T-helper 1 cell (primary cell): ENCODE measurements at regions not wholly inside any gene's neighbourhood (a gene's known extent, or its start where the extent isn't known, plus 50 kb on each side); places are given as distances from the start of the nearest gene placed in this dataset.

Experiments used
- DNase-seq, 5 donors: peaks; one replicate each; pipeline ENCODE4 v3.0.0-alpha.2; 2012 to 2020

GRCh38 chr3:74506246-74506645 lies 108.2 kb downstream of the CNTN3 start:
- DNase-seq: no peak

GRCh38 chr3:74501007-74501406 lies 113.5 kb downstream of the CNTN3 start:
- DNase-seq: no peak

GRCh38 chr3:74500257-74500656 lies 114.2 kb downstream of the CNTN3 start:
- no peak for DNase-seq

- no peak for DNase-seq
Measured at GRCh38 chr3:74491874-74492273, 122.6 kb downstream of the CNTN3 start.

DNA sequence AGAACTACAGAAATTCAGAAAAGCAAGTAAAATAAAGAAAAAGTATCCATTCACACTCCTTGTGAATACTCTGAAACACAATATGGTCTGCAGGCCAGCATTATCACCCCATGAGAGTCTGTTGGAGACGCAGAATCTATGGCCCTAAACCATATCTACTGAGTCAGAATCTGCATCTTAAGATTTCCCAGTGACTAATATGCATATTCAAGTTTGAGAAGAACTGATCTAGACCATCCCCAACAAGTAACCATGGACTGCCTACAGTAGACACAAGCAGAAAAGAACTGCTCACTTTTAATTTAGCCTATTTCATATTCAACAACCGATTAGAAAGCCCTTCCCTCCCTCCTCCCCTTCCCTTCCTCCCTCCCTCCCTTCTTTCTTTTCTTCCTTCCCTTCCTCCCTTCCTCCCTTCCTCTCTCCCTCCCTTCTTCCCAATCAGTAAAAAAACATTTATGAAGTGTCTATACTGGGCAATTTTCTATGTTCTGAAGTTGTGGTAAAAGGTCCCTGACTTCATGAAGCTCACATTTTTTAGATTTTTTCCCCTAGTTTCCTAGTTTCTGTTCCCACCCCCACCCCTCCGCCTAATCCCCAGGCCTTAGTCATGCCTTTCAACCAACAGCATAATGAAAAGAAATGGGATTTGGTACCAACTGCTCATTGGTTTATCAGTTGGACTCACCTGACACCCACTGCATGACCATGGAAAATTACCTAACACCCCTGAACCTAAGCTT lies 125.2 kb downstream of the CNTN3 start:
- DNase-seq: no peak

- DNase-seq: no peak
Measured at GRCh38 chr3:74479915-74480314, 134.5 kb downstream of the CNTN3 start.

DNA sequence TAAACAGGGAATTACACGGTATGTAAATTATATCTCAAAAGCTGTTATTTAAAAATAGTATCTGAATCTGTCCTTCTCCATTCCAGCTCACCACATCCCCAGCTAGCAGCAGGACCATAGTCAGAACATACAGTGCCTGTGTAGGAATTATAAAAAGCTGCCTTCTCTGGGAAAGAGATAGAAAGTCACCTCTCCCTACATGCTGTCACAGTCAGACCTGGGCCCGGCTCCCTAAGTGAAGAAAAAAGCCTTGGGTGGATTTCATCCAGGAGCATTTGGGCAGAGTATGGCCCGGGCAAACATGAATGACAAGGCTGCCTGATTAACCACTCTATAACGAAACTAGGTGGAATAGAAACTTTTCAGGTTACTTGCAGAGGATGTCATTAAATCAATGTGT lies 144.1 kb downstream of the CNTN3 start:
- DNase-seq: no peak

- no peak for DNase-seq
Measured at GRCh38 chr3:74469713-74470112, 144.7 kb downstream of the CNTN3 start.

DNA sequence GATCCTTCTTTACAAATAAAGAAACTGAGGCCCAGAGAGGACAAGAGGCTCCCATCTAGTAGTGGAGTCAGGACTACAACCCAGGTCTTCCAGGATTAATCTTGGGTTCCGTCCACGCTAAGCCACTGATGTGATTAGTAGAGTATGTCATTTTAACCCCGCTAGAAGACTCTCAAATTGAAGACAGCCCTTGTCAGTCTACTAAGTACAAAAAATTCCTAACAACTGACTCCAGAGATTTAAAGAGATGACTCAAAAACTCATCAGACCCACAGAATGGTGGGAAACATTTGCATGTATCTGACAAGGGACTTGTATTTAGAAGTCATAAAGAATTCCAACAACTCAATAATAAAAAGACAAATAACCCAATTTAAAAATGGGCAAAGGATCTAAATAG lies 145.3 kb downstream of the CNTN3 start:
- no peak for DNase-seq

GRCh38 chr3:74465715-74466410 lies 148.6 kb downstream of the CNTN3 start:
- DNase-seq: no peak

GRCh38 chr3:74463515-74463914 lies 150.9 kb downstream of the CNTN3 start:
- DNase-seq: no peak

GRCh38 chr3:74456166-74456565 lies 158.3 kb downstream of the CNTN3 start:
- DNase-seq: no peak

GRCh38 chr3:74447221-74447620 lies 167.2 kb downstream of the CNTN3 start:
- DNase-seq: no peak

DNA sequence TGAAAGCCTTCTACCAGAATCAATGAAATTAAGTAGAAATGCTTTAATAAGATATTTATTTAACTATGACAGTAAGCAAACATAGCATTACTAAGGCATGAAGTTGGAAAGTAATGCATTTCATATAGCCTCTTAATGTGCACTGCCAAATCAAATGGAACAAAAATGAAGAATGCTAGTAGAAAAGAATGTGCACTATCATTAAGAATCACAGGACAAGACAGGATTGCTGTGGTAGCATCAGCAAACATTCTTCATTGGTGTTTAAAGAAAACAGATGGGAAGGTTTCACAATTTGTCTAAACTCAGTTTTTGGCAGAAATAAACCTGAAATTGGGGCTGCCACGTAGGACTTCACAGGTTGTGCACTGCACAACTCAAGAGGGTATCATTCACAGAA lies 168.9 kb downstream of the CNTN3 start:
- DNase-seq: no peak

DNA sequence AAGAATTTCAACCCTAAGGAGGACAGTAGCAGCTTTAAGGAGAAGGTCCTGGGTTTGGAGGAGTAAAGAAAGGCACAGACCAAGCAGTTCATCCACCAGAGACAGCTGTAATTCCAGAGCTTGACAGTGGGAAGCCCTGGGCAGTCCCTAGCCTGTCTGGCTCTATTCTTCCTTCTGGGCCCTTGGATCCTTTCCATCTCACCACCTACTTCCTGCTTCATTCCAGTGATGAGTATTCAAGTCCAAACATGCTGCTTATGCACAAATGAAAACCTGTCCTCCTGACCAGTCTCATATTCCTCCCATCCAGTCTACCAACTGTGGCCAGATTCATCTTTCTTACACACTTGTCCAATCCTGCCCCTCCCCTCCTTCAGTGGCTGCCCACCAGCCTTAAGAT lies 171.4 kb downstream of the CNTN3 start:
- no peak for DNase-seq

GRCh38 chr3:74442683-74443082 lies 171.8 kb downstream of the CNTN3 start:
- no peak for DNase-seq

DNA sequence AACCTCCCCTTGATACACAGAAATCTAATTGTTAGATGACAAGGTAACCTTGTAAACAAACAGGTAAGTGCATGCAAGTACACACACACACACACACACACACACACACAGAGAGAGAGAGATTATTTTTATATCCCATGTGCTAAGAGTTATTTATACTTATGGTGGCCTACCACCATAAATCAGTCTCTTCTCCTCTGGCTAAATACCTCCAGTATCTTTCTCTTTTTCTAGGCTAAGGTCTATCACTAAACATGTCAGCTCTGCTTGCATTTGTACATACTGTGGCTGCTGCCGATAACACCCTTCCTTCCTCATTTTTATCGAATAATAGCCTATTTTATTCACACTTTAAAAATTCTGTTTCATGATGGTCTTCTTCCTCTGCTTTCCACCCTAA lies 172.4 kb downstream of the CNTN3 start:
- no peak for DNase-seq

DNA sequence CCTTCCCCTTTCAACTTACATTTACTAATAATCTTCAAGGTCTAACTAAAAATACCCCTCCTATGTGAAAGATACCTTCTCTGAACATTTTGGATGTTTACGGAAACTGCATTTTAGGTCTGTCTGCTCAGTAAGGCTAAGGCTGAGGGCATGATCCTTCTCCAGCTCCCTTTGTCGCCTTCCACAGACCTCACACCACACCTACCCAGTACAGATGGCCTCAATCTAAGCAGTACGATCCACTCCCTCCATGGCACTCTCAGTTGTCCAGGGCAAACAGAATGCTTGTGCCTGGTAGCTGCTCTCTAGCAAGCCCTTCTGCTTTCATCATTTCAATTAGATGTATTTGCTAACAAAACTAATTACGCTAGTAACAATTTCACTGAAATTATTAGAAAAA lies 178.3 kb downstream of the CNTN3 start:
- no peak for DNase-seq

DNA sequence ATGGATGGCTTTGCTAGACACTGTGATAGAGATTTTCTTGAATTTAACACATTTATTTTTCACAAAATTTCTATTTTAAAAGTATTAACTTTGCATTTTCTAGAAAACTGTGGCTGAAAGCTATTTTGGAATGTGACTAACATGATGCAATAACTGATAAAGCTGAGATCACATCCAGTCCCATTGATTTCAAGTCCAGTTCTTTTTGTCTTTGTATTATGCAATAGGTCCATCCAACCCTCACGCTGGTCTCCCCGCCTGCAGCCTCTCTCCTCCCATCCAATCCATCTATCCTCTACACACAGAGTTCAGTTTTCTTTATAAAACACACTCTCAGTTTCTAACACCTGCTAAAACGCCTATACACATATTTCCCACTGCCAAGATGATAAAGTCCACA lies 178.8 kb downstream of the CNTN3 start:
- DNase-seq: no peak

DNA sequence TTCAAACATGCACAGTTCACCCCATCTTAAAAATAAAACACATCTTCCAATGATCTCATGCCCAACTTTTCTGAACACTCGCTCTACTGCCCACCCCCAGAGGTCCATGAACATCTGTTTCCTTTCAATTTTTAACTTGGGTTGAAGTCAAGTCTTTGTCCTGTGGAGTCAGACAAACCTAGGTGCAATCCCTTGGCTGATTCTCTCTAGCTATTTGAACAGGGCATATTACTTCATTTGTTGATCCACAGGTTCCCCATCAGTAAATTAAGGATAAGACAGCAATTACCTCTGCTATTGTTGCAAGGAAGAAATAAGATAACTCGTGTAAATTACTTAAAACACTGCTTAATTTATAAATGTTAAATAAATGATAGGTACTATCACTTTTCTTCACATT lies 180.1 kb downstream of the CNTN3 start:
- no peak for DNase-seq

GRCh38 chr3:74426571-74426970 lies 187.9 kb downstream of the CNTN3 start:
- DNase-seq: no peak

DNA sequence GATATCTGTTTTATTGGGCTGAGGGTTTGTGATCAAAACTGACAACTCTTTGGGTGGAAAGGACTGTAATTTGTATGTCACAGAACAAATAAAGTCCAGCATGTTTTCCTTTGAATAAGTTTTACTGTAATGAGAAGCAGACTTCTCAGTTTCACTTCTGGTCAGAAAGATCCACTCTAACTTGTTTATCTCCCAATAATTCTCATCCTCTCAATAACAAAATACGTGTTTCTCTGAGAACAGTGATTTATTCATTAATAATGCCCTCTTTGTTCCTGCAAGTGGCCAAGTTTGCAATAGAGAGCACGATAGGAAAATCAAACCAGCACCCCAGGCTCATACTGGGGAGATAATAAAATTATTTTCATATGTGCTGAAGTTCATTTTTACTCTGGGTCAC lies 190.6 kb downstream of the CNTN3 start:
- no peak for DNase-seq

- DNase-seq: no peak
Measured at GRCh38 chr3:74420538-74421124, 193.8 kb downstream of the CNTN3 start.

GRCh38 chr3:74415731-74416130 lies 198.7 kb downstream of the CNTN3 start:
- DNase-seq: no peak
